ENCODE measurements at regions not wholly inside any gene's neighbourhood (a gene's known extent, or its start where the extent isn't known, plus 50 kb on each side); places are given as distances from the start of the nearest gene placed in this dataset.
"Not testable (repeated sequence)": the region's sequence is repeated elsewhere in the genome, so short reads cannot be mapped to it uniquely, and the experiment has no call there.

DNA sequence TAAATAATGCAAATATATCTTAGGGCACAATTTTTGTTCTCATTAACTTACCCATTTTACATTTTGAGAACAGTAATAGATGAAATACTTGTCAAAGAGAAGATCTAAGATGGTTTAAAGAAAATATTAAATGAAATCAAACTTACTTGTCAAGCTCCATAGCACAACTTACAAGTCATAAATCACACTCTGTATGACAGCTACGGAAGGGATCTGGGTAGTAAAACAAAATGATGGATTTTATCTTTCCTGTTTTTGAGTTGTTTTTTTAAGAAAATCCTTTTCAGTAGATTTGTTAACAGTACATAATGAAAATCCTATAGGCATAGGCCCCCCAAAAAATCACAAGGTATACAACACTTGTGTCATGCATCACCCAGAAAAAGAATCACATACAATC is 84.4 kb upstream of the ANTXRL start:
- not testable (repeated sequence) for DNase-seq (ENCODE audit: low read depth in 3 of 3)

DNA sequence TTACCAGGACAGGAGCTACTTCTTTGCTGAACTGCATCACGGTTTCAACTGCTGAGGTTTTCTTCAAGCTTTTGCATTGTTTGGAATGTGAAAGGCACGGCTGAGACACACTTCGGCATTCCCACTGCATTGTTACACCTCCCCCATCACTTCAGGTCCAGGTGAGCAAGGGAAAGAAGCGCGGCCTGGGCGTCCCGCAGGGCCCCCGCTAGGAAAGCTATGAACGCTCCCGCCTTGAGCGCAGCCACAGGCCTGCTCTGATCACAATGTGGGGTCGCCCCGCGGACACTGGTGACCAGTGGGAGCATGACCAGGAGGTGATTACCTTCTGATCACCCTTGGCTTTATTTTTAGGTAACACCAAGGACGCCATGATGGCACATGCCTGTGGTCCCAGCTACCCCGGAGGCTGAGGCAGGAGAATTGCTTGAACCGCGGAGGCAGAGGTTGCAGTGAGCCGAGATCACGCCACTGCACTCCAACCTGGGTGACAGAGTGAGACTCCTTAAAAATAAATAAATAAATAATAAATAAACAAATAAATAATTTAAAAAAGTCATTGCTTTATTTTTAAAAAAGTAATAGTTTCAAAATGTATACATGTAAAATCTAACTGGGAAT is 82.2 kb upstream of the ANTXRL start:
- DNase-seq (ENCODE audit: low read depth in 3 of 3) = not testable (repeated sequence)

DNA sequence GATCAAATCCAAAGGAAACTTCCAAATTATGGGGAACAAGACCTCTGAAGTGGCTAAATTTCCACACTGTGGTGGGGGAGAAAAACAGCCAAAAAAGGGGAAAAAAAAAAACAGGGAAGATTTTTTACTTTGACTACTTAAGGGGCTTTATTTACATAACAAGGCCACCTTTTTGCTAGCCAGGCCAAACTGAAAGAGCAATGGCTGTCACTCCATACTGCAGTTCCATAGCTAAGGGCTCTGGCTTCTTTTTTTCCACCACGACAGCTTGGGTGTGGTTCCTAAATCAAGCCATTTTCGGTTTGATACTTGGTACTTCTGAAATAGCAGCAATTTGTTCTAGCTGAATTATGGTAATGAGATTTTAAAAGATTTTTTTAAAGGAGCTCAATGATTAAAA is 76.4 kb upstream of the ANTXRL start:
- not testable (repeated sequence) for DNase-seq (ENCODE audit: low read depth in 3 of 3)

DNA sequence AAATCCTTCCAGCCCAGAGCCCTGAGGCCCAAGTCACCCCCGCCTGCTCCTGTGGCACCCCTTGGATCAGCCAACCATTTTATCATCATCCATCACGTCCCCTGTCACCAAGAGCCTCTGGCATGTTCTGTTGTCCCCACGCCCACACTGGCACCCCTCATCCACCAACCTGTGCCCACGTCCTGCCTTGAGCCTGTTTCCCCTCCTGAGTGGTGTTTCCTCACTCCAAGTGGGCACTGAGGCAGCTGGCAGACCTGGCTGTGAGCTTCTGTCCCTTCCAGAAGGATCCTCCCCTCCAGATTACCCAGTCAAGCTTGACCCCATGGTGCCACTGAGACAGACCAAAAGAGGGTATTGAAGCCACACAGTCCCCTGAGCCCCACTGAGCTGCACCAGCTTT is 71.4 kb upstream of the ANTXRL start:
- no peak for DNase-seq (ENCODE audit: low read depth in 3 of 3)

DNA sequence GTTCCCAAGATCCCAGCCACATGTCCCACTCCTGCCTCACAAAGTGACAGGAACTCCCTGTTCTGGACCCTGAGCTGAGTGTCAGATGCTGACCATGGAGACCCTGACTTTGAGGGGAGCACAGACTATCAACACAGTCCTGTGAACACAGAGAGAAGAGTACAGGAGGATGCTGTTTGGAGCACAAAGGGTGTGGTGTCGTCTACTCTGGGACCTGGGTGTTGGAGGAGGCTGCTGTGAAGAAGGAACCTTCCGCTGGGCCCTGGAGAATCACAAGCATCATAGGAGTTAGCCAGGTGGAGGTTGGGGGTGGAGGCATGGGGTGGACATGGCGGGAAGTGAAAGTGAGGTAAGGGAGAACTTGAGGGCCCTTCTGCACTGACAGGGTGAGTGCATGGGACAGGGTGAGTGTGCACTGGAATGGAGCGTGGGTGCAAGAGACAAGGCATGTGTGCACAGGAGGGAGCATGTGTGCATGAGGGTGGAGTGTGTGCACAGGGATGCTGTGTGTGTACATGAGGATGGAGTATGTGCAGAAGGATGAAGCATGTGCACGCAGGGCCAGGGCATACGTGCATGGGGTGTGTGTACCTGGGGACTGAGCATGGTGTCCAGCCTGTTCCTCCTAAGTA is 70.7 kb upstream of the ANTXRL start:
- DNase-seq (ENCODE audit: low read depth in 3 of 3) = no peak

GRCh38 chr10:46216836-46217751 is 69.7 kb upstream of the ANTXRL start:
- DNase-seq (ENCODE audit: low read depth in 3 of 3) = no peak

DNA sequence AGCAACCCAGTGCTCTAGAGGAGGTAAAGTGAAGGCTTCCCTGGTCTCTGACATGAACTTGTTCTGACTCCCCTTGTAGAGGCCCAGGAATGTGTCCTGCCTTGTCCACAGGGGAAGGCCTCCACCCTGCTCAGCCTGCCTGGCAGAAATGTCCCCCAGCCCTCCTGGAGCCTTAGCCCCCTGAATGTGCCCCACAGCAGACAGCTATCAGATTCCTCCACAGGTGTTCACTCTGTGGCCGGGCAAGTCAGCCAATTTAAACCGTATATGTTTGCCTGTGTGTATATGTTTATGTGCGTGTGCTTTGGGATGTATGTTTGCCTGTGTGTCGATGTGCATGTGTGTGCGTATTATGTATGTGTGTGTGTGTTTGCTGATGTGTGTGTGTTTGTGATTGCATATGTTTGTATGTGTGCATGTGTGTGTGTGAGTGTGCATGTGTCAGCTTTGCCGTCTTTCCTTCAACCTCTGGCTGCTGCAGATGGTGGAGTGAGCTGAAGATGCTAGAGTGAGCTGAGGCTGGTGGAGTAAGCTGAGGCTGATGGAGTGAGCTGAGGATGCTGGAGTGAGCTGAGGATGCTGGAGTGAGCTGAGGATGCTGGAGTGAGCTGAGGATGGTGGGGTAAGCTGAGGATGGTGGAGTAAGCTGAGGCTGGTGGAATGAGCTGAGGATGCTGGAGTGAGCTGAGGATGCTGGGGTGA is 68.9 kb upstream of the ANTXRL start:
- no peak for DNase-seq (ENCODE audit: low read depth in 3 of 3)

DNA sequence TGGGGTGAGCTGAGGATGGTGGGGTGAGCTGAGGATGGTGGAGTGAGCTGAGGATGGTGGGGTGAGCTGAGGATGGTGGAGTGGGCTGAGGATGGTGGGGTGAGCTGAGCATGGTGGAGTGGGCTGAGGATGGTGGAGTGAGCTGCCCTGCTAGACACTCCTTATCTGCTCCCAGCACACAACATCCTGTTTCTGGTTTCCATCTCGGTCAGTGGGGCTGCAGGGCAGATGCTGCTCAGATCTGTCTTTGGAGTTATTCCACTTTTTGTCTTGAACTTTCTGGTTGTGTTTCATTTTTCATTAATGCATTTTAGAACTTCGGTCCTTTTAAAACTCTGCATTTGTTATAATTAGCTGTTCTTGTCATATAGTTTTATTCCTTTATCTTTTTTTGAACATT is 67.9 kb upstream of the ANTXRL start:
- no peak for DNase-seq (ENCODE audit: low read depth in 3 of 3)

DNA sequence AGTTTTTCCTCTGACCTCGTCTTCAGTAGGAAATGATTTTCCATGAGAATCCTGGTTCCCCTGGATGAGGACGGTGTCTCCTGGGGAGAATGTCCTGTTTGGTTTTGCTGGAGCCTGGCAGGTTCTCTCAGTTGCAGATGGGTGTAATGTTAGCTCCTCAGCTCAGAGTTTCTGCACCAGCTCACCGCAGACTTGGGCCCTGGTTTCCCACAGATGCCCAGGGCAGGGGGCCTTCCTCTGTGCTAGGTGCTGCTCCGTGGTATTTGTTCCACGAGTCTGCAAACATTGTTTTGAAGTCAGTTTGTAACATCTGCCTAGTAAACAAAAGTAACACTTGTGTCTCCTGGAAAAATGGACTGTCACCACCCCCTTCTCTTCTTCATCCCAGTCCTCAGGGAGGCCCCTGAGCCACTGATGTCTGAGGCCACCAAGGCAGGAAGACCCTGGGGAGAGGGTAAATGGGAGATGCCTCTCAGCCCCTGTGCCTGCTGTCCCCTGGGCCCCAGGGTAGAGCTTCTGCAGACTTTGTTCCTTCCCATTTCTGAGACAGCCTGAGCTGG is 67.3 kb upstream of the ANTXRL start:
- not testable (repeated sequence) for DNase-seq (ENCODE audit: low read depth in 3 of 3)

- no peak for DNase-seq (ENCODE audit: low read depth in 3 of 3)
Measured at GRCh38 chr10:46220187-46220586, 66.6 kb upstream of the ANTXRL start.

GRCh38 chr10:46220872-46221538 is 65.8 kb upstream of the ANTXRL start:
- DNase-seq (ENCODE audit: low read depth in 3 of 3) = no peak

DNA sequence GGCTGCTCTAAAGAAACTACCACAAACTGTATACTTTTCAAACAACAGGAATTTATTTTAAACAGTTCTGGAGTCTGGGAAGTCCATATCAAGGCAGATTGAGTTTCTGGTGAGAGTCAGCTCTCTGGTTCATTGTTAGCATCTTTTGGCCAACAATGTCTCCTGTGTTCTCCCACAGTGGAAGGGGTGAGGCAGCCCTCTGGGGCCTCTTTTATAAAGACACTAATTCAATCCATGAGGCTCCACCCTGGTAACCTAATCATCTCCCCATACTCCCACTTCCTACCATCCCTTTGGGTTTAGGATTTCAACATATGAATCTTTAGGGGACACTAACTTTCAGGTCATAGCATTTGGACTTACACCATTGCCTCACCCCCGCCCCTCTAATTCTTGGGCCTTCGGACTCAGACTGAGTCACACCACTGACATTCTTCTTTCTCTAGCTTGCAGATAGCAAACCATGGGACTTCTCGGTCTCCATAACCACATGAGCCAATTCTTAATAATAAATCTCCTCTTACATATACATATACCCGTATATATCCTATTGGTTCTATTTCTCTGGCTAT is 64.3 kb upstream of the ANTXRL start:
- DNase-seq (ENCODE audit: low read depth in 3 of 3) = no peak

DNA sequence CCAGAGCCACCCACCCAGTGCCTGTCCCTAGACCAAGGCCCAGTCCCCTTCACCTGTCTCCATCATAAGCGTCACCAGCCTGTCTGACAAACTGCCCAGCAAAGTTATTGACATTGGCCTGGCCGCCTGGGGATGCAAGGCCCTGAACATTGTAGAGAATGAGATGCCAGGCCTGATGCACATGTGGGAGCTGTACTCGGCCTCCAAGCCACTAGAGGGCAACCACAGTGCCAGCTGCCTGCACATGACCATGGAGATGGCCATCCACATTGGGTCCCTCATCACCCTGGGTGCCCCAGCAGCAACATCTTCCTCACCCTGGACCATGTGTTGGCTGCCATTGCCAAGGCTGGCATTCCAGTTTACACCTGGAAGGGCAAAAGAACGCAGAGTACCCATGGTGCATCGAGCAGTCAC is 63.7 kb upstream of the ANTXRL start:
- peak in 1 of 3 experiments; percentile 24 for DNase-seq (ENCODE audit: low read depth in 3 of 3)

DNA sequence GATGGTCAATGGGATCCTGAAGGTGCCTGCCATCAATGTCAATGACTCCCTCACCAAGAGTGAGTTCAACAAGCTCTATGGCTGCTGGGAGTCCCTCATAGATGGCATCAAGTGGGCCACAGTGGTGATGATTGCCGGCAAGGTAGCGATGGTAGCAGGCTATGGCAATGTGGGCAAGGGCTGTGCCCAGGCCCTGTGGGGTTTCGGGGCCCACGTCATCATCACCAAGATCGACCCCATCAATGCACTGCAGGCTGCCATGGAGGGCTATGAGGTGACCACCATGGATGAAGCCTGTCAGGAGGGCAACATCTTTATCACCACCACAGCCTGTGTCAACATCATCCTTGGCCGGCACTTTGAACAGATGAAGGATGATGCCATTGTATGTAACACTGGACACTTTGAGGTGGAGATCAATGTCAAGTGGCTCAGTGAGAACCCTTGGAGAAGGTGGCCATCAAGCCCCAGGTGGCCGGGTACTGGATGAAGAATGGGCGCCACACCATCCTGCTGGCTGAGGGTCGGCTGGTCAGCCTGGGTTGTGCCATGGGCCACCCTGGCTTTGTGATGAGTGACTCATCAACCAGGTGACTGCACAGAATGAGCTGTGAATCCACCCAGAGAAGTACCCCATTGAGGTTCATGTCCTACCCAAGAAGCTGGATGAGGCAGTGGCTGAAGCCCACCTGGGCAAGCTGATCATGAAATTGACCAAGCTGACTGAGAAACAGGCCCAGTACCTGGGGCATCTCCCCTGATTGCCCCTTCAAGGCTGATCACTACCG is 63.0 kb upstream of the ANTXRL start:
- DNase-seq (ENCODE audit: low read depth in 3 of 3) = no peak

DNA sequence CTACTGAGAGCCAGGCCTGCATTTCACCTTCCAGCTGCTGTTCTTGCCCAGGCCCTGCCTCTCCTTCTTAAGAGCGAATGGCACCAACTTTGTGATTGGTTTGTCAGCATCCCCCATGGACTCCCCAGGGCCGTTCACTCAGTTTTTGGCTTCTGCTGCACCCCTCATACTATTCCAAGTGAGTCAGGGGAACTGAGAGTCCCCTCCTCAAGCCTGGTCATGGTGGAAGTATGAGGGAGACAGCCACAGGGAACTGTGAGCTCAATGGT is 62.4 kb upstream of the ANTXRL start:
- DNase-seq (ENCODE audit: low read depth in 3 of 3) = no peak

DNA sequence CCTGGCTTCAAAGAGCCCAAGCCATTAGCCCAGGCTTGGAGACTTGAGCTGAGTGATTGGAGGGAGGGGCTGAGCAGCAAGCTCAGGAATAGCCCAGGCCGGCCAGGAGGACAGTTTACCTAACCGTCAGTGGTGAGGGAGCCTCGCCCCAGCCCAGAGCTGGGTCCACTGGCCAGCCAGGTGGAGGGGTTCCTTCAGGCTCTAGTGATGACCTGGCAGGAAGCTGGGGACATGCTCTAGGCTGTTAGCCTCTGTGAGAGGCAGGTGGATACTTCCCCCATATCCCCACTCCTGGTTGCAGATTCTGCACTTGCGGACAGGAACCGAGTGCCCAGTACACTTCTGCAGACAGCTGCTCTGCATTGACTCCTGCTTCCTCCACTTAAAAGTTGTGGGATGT is 61.2 kb upstream of the ANTXRL start:
- DNase-seq (ENCODE audit: low read depth in 3 of 3) = no peak

- no peak for DNase-seq (ENCODE audit: low read depth in 3 of 3)
Measured at GRCh38 chr10:46226232-46226631, 60.6 kb upstream of the ANTXRL start.

- DNase-seq (ENCODE audit: low read depth in 3 of 3) = no peak
Measured at GRCh38 chr10:46226900-46227558, 59.8 kb upstream of the ANTXRL start.

DNA sequence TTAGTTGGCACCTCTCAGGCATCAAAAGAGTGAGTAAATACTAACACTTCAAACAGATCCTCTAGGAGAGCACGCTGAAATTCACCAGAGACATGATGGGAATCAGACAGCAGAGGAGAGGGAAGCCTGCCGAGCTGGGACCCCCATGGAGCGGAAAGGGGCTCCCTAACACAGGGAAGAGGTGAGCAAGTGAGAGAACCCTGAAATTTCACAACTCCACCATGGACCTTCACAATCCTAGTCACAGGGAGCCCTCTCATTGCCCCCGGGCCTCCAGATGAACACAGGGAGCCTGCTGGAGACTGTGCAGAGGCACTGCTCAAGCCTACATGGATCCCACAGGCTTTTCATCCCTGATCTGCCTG is 59.2 kb upstream of the ANTXRL start:
- DNase-seq (ENCODE audit: low read depth in 3 of 3) = no peak

Measured in stimulated activated CD4-positive, alpha-beta T cell treated with anti-CD3 and anti-CD28 coated beads, TNF-alpha, amount 100 ng/mL, for 24 hours (primary cell).